HEK293 (cell line): ENCODE measurements at regions not wholly inside any gene's neighbourhood (a gene's known extent, or its start where the extent isn't known, plus 50 kb on each side); places are given as distances from the start of the nearest gene placed in this dataset.

Experiments used
- CTCF ChIA-PET: fragments of 350-600 bp; formaldehyde crosslinking; extraction: SDS; loops from one replicate; lab custom pipeline; 2021; ENCODE audit warnings: antibody characterized with exemption; lab: Yijun Ruan, JAX
- POLR2A ChIA-PET: fragments of 300-600 bp; formaldehyde crosslinking; extraction: SDS; loops from one replicate; lab custom pipeline; 2020; ENCODE audit warnings: antibody characterized with exemption, inconsistent platforms; lab: Yijun Ruan, JAX
- H3K27ac ChIP-seq: fragments of 200-500 bp; sonication (Bioruptor generic); 2 replicates; pipeline ENCODE4 v1.5.1; 2014; ENCODE audit warnings: low read depth, low read length, control low read depth, inconsistent platforms; ENCODE audit errors: extremely low read depth
- H3K36me3 ChIP-seq, 2 experiments: fragments of 200-500 bp in 1 of 2; sonication (Bioruptor generic) in 1 of 2; 1 replicate in 1 of 2; 2 replicates in 1 of 2; pipeline ENCODE4 v1.5.1; 2014 to 2017; ENCODE audit warnings: inconsistent platforms in 2 of 2, low read length in 2 of 2; ENCODE audit not compliant: control insufficient read depth in 2 of 2, insufficient read depth in 1 of 2
- H3K4me1 ChIP-seq: fragments of 200-500 bp; sonication (Bioruptor generic); 2 replicates; pipeline ENCODE4 v1.5.1; 2014; ENCODE audit warnings: mild to moderate bottlenecking, low read length, inconsistent platforms; ENCODE audit not compliant: control insufficient read depth, insufficient read depth
- H3K4me3 ChIP-seq: 2 replicates; pipeline ENCODE4 v1.5.1; 2011; ENCODE audit warnings: low read depth, mild to moderate bottlenecking, control low read depth, low read length, moderate library complexity
- H3K9me3 ChIP-seq: fragments of 200-500 bp; sonication (Bioruptor generic); 2 replicates; pipeline ENCODE4 v1.5.1; 2014; ENCODE audit warnings: low read depth, low read length, inconsistent platforms; ENCODE audit not compliant: control insufficient read depth, insufficient read depth
- BCL11B ChIP-seq: fragments of 450-650 bp; formaldehyde crosslinking; IDR thresholded peaks from 2 replicates; pipeline ENCODE4 v1.5.1; 2016; ENCODE audit warnings: low read depth, missing biosample characterization, missing genetic modification characterization
- FEZF1 ChIP-seq: fragments of 450-650 bp; formaldehyde crosslinking; IDR thresholded peaks from 2 replicates; pipeline ENCODE4 v1.5.1; 2016; ENCODE audit warnings: missing biosample characterization, missing genetic modification characterization
- GLI2 ChIP-seq: fragments of 450-650 bp; formaldehyde crosslinking; IDR thresholded peaks from 2 replicates; pipeline ENCODE4; 2017; ENCODE audit warnings: missing biosample characterization, missing genetic modification characterization, low read depth, borderline replicate concordance
- SETDB1 ChIP-seq: IDR thresholded peaks from one replicate; pipeline ENCODE4 v1.6.1; 2017; ENCODE audit warnings: mild to moderate bottlenecking, low read length, moderate library complexity, mixed read lengths; ENCODE audit not compliant: insufficient read length
- ZFP3 ChIP-seq: fragments of 450-650 bp; formaldehyde crosslinking; IDR thresholded peaks from 2 replicates; pipeline ENCODE4 v1.5.1; 2016; ENCODE audit warnings: low read depth, missing biosample characterization, missing genetic modification characterization
- ZIC2 ChIP-seq: fragments of 450-650 bp; formaldehyde crosslinking; IDR thresholded peaks from 2 replicates; pipeline ENCODE4 v1.5.1; 2016; ENCODE audit warnings: missing biosample characterization, missing genetic modification characterization
- ZNF121 ChIP-seq: fragments of 450-650 bp; formaldehyde crosslinking; IDR thresholded peaks from 2 replicates; pipeline ENCODE4 v1.5.1; 2016; ENCODE audit warnings: missing biosample characterization, missing genetic modification characterization
- ZNF174 ChIP-seq: fragments of 450-650 bp; formaldehyde crosslinking; IDR thresholded peaks from 2 replicates; pipeline ENCODE4 v1.5.0; 2017; ENCODE audit warnings: missing biosample characterization, mild to moderate bottlenecking, missing genetic modification characterization
- ZNF24 ChIP-seq: fragments of 450-650 bp; formaldehyde crosslinking; IDR thresholded peaks from 2 replicates; pipeline ENCODE4 v1.5.1; 2016; ENCODE audit warnings: missing biosample characterization, missing genetic modification characterization
- ZNF544 ChIP-seq: fragments of 450-650 bp; formaldehyde crosslinking; IDR thresholded peaks from 2 replicates; pipeline ENCODE4 v1.5.0; 2017; ENCODE audit warnings: missing biosample characterization, missing genetic modification characterization
- ZNF624 ChIP-seq: fragments of 450-650 bp; formaldehyde crosslinking; IDR thresholded peaks from 2 replicates; pipeline ENCODE4 v1.5.1; 2017; ENCODE audit warnings: missing biosample characterization, missing genetic modification characterization
- ZNF785 ChIP-seq: fragments of 450-650 bp; formaldehyde crosslinking; IDR thresholded peaks from 2 replicates; pipeline ENCODE4 v1.5.1; 2016; ENCODE audit warnings: missing biosample characterization, missing genetic modification characterization
- ZSCAN16 ChIP-seq: fragments of 450-650 bp; formaldehyde crosslinking; IDR thresholded peaks from 2 replicates; pipeline ENCODE4 v1.5.1; 2016; ENCODE audit warnings: missing biosample characterization, missing genetic modification characterization
- ZXDB ChIP-seq: fragments of 450-650 bp; formaldehyde crosslinking; IDR thresholded peaks from 2 replicates; pipeline ENCODE4 v1.5.1; 2016; ENCODE audit warnings: missing biosample characterization, missing genetic modification characterization
- TF ChIP-seq, protein P1 (sequence below): fragments of 450-650 bp; formaldehyde crosslinking; IDR thresholded peaks from 2 replicates; pipeline ENCODE4 v1.5.1; 2016; ENCODE audit warnings: missing biosample characterization, missing genetic modification characterization, low read depth
- TF ChIP-seq, protein P2 (sequence below): fragments of 450-650 bp; formaldehyde crosslinking; IDR thresholded peaks from 2 replicates; pipeline ENCODE4 v1.5.1; 2016; ENCODE audit warnings: missing biosample characterization, missing genetic modification characterization, borderline replicate concordance
- TF ChIP-seq, protein P3 (sequence below): fragments of 450-650 bp; formaldehyde crosslinking; IDR thresholded peaks from 2 replicates; pipeline ENCODE4 v1.5.1; 2017; ENCODE audit warnings: missing biosample characterization, missing genetic modification characterization
- TF ChIP-seq, protein P4 (sequence below): fragments of 450-650 bp; formaldehyde crosslinking; conservative IDR thresholded peaks from 2 replicates; pipeline ENCODE4 v1.5.1; 2016; ENCODE audit warnings: low read depth, missing biosample characterization, missing genetic modification characterization
- TF ChIP-seq, protein P5 (sequence below): fragments of 450-650 bp; formaldehyde crosslinking; IDR thresholded peaks from 2 replicates; pipeline ENCODE4 v1.5.1; 2016; ENCODE audit warnings: missing biosample characterization, missing genetic modification characterization

DNA sequence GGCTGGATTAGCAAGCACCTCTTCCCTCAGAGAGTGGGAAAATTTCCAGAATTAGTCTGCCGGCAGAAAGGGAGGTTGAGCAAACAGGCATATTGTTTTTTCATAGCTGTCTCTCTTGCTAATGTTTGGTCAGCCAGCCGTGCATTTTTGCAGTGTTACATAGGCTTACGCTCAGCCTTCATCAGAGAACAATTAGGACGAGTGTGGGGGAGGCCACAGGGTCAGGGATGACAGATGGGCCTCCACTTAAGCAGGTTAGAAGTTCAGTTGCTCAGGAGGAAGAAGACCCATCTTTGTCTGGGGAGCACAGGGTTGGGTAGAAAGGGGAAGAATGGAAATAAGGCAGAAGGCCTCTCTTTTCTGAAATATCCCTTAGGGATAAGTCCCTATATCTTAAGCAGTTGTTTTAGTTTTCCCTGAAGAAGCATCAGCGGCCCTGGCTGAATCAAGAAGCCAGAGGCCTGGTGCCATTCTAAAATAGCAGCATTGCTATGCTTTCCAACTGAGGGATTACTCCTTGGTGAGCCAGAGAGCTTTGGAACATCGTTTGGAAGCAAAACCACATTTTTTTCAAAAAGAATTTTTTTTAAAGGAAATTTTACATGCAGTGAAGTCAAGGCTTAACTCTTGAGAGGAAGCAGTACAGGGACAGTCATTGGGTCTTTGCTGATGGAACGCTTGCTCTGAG lies 118.8 kb downstream of the SMIM20 start (continued):
- TF ChIP-seq GLI2 (tag by site-specific recombination) = no peak
- TF ChIP-seq, all 188 proteins: peak for 0

DNA sequence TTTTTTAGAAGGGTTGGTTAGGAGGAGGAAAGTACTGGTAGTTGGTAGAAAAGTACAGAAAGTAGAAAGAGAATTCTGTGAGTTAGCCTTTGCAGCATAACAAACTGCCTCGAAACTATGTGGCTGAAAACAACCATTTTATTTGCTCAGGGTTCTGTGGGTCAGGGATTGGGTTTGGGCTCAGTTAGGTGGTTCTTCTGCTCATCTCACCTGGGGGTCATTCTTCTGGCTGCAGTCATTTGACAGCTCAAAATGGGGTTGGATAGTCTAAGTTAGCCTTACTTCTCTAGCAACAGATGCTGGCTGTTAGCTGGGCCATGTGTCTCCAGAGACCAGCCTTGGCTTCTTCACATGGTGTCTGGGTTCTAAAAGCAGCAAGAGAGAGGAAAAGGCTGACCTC lies 119.4 kb downstream of the SMIM20 start:
- H3K4me3 ChIP-seq = no peak overlapping the region
- no peak overlapping the region for H3K27ac ChIP-seq
- no peaks in the 10 kb centered on the region for H3K4me1 ChIP-seq
- CTCF ChIA-PET = interaction anchor here (0.6 kb wide), 1 partner anchor 236 kb away, joined by 3 read pairs; no protein-coding TSS in a partner anchor
- no peaks in the 10 kb centered on the region for H3K36me3 ChIP-seq
- no peaks in the 10 kb centered on the region for H3K9me3 ChIP-seq
- TF ChIP-seq, protein P1, sequence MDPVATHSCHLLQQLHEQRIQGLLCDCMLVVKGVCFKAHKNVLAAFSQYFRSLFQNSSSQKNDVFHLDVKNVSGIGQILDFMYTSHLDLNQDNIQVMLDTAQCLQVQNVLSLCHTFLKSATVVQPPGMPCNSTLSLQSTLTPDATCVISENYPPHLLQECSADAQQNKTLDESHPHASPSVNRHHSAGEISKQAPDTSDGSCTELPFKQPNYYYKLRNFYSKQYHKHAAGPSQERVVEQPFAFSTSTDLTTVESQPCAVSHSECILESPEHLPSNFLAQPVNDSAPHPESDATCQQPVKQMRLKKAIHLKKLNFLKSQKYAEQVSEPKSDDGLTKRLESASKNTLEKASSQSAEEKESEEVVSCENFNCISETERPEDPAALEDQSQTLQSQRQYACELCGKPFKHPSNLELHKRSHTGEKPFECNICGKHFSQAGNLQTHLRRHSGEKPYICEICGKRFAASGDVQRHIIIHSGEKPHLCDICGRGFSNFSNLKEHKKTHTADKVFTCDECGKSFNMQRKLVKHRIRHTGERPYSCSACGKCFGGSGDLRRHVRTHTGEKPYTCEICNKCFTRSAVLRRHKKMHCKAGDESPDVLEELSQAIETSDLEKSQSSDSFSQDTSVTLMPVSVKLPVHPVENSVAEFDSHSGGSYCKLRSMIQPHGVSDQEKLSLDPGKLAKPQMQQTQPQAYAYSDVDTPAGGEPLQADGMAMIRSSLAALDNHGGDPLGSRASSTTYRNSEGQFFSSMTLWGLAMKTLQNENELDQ (tag by site-specific recombination) = no peak
- TF ChIP-seq, protein P2, sequence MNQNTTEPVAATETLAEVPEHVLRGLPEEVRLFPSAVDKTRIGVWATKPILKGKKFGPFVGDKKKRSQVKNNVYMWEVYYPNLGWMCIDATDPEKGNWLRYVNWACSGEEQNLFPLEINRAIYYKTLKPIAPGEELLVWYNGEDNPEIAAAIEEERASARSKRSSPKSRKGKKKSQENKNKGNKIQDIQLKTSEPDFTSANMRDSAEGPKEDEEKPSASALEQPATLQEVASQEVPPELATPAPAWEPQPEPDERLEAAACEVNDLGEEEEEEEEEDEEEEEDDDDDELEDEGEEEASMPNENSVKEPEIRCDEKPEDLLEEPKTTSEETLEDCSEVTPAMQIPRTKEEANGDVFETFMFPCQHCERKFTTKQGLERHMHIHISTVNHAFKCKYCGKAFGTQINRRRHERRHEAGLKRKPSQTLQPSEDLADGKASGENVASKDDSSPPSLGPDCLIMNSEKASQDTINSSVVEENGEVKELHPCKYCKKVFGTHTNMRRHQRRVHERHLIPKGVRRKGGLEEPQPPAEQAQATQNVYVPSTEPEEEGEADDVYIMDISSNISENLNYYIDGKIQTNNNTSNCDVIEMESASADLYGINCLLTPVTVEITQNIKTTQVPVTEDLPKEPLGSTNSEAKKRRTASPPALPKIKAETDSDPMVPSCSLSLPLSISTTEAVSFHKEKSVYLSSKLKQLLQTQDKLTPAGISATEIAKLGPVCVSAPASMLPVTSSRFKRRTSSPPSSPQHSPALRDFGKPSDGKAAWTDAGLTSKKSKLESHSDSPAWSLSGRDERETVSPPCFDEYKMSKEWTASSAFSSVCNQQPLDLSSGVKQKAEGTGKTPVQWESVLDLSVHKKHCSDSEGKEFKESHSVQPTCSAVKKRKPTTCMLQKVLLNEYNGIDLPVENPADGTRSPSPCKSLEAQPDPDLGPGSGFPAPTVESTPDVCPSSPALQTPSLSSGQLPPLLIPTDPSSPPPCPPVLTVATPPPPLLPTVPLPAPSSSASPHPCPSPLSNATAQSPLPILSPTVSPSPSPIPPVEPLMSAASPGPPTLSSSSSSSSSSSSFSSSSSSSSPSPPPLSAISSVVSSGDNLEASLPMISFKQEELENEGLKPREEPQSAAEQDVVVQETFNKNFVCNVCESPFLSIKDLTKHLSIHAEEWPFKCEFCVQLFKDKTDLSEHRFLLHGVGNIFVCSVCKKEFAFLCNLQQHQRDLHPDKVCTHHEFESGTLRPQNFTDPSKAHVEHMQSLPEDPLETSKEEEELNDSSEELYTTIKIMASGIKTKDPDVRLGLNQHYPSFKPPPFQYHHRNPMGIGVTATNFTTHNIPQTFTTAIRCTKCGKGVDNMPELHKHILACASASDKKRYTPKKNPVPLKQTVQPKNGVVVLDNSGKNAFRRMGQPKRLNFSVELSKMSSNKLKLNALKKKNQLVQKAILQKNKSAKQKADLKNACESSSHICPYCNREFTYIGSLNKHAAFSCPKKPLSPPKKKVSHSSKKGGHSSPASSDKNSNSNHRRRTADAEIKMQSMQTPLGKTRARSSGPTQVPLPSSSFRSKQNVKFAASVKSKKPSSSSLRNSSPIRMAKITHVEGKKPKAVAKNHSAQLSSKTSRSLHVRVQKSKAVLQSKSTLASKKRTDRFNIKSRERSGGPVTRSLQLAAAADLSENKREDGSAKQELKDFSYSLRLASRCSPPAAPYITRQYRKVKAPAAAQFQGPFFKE (tag by site-specific recombination) = no peak
- TF ChIP-seq BCL11B = no peak
- TF ChIP-seq, protein P3, sequence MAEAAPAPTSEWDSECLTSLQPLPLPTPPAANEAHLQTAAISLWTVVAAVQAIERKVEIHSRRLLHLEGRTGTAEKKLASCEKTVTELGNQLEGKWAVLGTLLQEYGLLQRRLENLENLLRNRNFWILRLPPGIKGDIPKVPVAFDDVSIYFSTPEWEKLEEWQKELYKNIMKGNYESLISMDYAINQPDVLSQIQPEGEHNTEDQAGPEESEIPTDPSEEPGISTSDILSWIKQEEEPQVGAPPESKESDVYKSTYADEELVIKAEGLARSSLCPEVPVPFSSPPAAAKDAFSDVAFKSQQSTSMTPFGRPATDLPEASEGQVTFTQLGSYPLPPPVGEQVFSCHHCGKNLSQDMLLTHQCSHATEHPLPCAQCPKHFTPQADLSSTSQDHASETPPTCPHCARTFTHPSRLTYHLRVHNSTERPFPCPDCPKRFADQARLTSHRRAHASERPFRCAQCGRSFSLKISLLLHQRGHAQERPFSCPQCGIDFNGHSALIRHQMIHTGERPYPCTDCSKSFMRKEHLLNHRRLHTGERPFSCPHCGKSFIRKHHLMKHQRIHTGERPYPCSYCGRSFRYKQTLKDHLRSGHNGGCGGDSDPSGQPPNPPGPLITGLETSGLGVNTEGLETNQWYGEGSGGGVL (tag by site-specific recombination) = no peak
- TF ChIP-seq FEZF1 (tag by site-specific recombination) = no peak
- no peak for TF ChIP-seq ZSCAN16 (tag by site-specific recombination)
- TF ChIP-seq ZNF544 (tag by site-specific recombination) = no peak
- no peak for TF ChIP-seq ZNF624 (tag by site-specific recombination)
- TF ChIP-seq, protein P4, sequence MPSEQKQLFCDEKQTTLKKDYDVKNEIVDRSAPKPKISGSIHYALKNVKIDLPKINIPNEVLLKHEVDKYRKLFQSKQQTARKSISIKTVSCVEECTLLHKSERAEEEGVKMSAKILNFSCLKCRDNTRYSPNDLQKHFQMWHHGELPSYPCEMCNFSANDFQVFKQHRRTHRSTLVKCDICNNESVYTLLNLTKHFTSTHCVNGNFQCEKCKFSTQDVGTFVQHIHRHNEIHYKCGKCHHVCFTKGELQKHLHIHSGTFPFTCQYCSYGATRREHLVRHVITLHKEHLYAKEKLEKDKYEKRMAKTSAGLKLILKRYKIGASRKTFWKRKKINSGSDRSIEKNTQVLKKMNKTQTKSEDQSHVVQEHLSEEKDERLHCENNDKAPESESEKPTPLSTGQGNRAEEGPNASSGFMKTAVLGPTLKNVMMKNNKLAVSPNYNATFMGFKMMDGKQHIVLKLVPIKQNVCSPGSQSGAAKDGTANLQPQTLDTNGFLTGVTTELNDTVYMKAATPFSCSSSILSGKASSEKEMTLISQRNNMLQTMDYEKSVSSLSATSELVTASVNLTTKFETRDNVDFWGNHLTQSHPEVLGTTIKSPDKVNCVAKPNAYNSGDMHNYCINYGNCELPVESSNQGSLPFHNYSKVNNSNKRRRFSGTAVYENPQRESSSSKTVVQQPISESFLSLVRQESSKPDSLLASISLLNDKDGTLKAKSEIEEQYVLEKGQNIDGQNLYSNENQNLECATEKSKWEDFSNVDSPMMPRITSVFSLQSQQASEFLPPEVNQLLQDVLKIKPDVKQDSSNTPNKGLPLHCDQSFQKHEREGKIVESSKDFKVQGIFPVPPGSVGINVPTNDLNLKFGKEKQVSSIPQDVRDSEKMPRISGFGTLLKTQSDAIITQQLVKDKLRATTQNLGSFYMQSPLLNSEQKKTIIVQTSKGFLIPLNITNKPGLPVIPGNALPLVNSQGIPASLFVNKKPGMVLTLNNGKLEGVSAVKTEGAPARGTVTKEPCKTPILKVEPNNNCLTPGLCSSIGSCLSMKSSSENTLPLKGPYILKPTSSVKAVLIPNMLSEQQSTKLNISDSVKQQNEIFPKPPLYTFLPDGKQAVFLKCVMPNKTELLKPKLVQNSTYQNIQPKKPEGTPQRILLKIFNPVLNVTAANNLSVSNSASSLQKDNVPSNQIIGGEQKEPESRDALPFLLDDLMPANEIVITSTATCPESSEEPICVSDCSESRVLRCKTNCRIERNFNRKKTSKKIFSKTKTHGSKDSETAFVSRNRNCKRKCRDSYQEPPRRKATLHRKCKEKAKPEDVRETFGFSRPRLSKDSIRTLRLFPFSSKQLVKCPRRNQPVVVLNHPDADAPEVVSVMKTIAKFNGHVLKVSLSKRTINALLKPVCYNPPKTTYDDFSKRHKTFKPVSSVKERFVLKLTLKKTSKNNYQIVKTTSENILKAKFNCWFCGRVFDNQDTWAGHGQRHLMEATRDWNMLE = no peak
- TF ChIP-seq ZFP3 (tag by site-specific recombination) = no peak
- no peak for TF ChIP-seq ZNF174
- no peak for TF ChIP-seq ZIC2 (tag by site-specific recombination)
- TF ChIP-seq, protein P5, sequence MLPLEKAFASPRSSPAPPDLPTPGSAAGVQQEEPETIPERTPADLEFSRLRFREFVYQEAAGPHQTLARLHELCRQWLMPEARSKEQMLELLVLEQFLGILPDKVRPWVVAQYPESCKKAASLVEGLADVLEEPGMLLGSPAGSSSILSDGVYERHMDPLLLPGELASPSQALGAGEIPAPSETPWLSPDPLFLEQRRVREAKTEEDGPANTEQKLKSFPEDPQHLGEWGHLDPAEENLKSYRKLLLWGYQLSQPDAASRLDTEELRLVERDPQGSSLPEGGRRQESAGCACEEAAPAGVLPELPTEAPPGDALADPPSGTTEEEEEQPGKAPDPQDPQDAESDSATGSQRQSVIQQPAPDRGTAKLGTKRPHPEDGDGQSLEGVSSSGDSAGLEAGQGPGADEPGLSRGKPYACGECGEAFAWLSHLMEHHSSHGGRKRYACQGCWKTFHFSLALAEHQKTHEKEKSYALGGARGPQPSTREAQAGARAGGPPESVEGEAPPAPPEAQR (tag by site-specific recombination) = no peak
- no peak for TF ChIP-seq ZXDB (tag by site-specific recombination)
- no peak for TF ChIP-seq ZNF785 (tag by site-specific recombination)
- TF ChIP-seq ZNF24 = no peak
- TF ChIP-seq ZNF121 (tag by site-specific recombination) = no peak
- TF ChIP-seq SETDB1 = no peak
- POLR2A ChIA-PET = no interaction called here
